ENCODE measurements at regions not wholly inside any gene's neighbourhood (a gene's known extent, or its start where the extent isn't known, plus 50 kb on each side); places are given as distances from the start of the nearest gene placed in this dataset.

GRCh38 chr2:106584304-106584954 is 97.3 kb downstream of the CD8B2 start:
- no peak overlapping the region for H3K27ac ChIP-seq
- no peak for TF ChIP-seq CTCF (IDR thresholded peaks at IDR 0.05)
- H3K36me3 ChIP-seq: no peaks in the 10 kb centered on the region
- intact Hi-C loops (cut with DNase I): no loop called here
- H3K4me3 ChIP-seq: no peak overlapping the region
- DNase-seq (no peak), ATAC-seq (no peak), FAIRE-seq (no peak)
- no peaks in the 10 kb centered on the region for H3K9me3 ChIP-seq
- no peaks in the 10 kb centered on the region for H3K4me1 ChIP-seq
- H3K27me3 ChIP-seq: peaks cover 0 to 4% (median 0%) of the 10 kb centered on the region in 4 donors
- 34 to 41% methylated on average over 47 of the region's 47 CpGs for WGBS, 2 donors

GRCh38 chr2:106596844-106597243 is 109.7 kb downstream of the CD8B2 start:
- 84 to 85% methylated on average over 4 of the region's 4 CpGs for WGBS, 2 donors
- DNase-seq: no peak
- Histone ChIP-seq H3K4me1 (no peaks in the 10 kb centered on the region), H3K27me3 (no peaks in the 10 kb centered on the region), H3K9me3 (no peaks in the 10 kb centered on the region), H3K36me3 (no peaks in the 10 kb centered on the region), H3K4me3 (no peak overlapping the region), H3K27ac (no peak overlapping the region)
- FAIRE-seq: no peak
- intact Hi-C loops (cut with DNase I): no loop called here
- TF ChIP-seq CTCF (IDR thresholded peaks at IDR 0.05): no peak
- ATAC-seq: no peak

- Histone ChIP-seq H3K27me3 (no peaks in the 10 kb centered on the region), H3K4me3 (no peak overlapping the region), H3K36me3 (no peaks in the 10 kb centered on the region), H3K9me3 (no peaks in the 10 kb centered on the region), H3K4me1 (no peaks in the 10 kb centered on the region), H3K27ac (no peak overlapping the region)
- FAIRE-seq (no peak), DNase-seq (no peak), ATAC-seq (no peak)
- WGBS, 2 donors: 83 to 86% methylated on average over 3 of the region's 3 CpGs
- intact Hi-C loops (cut with DNase I): no loop called here
- no peak for TF ChIP-seq CTCF (IDR thresholded peaks at IDR 0.05)
Measured at GRCh38 chr2:106599540-106599939, 112.4 kb downstream of the CD8B2 start.

- ATAC-seq (no peak), DNase-seq (no peak), FAIRE-seq (no peak)
- Histone ChIP-seq H3K36me3 (no peaks in the 10 kb centered on the region), H3K27ac (no peak overlapping the region), H3K27me3 (no peaks in the 10 kb centered on the region), H3K4me3 (no peak overlapping the region), H3K4me1 (no peaks in the 10 kb centered on the region), H3K9me3 (no peaks in the 10 kb centered on the region)
- TF ChIP-seq CTCF (IDR thresholded peaks at IDR 0.05): no peak
- intact Hi-C loops (cut with DNase I): no loop called here
- WGBS, 2 donors: 89 to 99% methylated on average over 4 of the region's 4 CpGs
Measured at GRCh38 chr2:106602042-106602441, 114.9 kb downstream of the CD8B2 start.

GRCh38 chr2:106606652-106607051 is 119.5 kb downstream of the CD8B2 start:
- no peak for DNase-seq
- intact Hi-C loops (cut with DNase I): no loop called here
- 59 to 68% methylated on average over 3 of the region's 3 CpGs for WGBS, 2 donors
- TF ChIP-seq CTCF (IDR thresholded peaks at IDR 0.05): no peak
- H3K9me3 ChIP-seq: no peaks in the 10 kb centered on the region
- no peaks in the 10 kb centered on the region for H3K36me3 ChIP-seq
- no peaks in the 10 kb centered on the region for H3K4me1 ChIP-seq
- H3K27ac ChIP-seq: no peak overlapping the region
- no peak for FAIRE-seq
- no peak for ATAC-seq
- H3K4me3 ChIP-seq: no peak overlapping the region
- no peaks in the 10 kb centered on the region for H3K27me3 ChIP-seq

Measured in pancreas (tissue), 10 donors.